H1 (cell line): ENCODE measurements at regions not wholly inside any gene's neighbourhood (a gene's known extent, or its start where the extent isn't known, plus 50 kb on each side); places are given as distances from the start of the nearest gene placed in this dataset.

Source experiments
- CTCF ChIA-PET: fragments of 300-600 bp; sonication (Branson Sonifier 250); formaldehyde crosslinking; loops from one replicate; lab custom pipeline; 2021; ENCODE audit not compliant: partially characterized antibody; lab: Charles Lee
- POLR2A ChIA-PET: fragments of 300-600 bp; sonication (Branson Sonifier 250); formaldehyde crosslinking; loops from one replicate; lab custom pipeline; 2021; ENCODE audit warnings: inconsistent platforms; ENCODE audit not compliant: partially characterized antibody; lab: Charles Lee
- DNase-seq, 2 experiments: peaks; one replicate each; pipeline versions ENCODE4 v3.0.0 to v3.0.0-alpha.2; 2010 to 2022; ENCODE audit warnings: low spot score in 2 of 2, low read depth in 1 of 2, mixed read lengths in 1 of 2
- FAIRE-seq: peaks from 2 replicates; lab custom pipeline; 2011; peaks lifted over from hg19 to GRCh38; lab: Jason Lieb, UNC
- H2AFZ ChIP-seq: 2 replicates; pipeline ENCODE4 v1.8.1; 2012; ENCODE audit warnings: low read length, inconsistent platforms
- H2AK5ac ChIP-seq: 2 replicates; pipeline ENCODE4 v1.6.1; 2013; ENCODE audit warnings: low read depth, low read length
- H2BK120ac ChIP-seq: replicated peaks from 2 replicates; pipeline ENCODE3; 2013; ENCODE audit warnings: low read depth, low read length, inconsistent platforms
- H2BK12ac ChIP-seq: 2 replicates; pipeline ENCODE4 v1.6.1; 2013; ENCODE audit warnings: low read depth, low read length
- H2BK15ac ChIP-seq: 2 replicates; pipeline ENCODE4 v1.6.1; 2013; ENCODE audit warnings: low read length
- H2BK20ac ChIP-seq: 2 replicates; pipeline ENCODE4 v1.6.1; 2013; ENCODE audit warnings: low read length
- H2BK5ac ChIP-seq: 2 replicates; pipeline ENCODE4 v1.6.1; 2013; ENCODE audit warnings: low read depth, low read length
- H3K14ac ChIP-seq: 2 replicates; pipeline ENCODE4 v1.6.1; 2013; ENCODE audit warnings: inconsistent platforms; ENCODE audit not compliant: insufficient read length
- H3K18ac ChIP-seq: 2 replicates; pipeline ENCODE4 v1.6.1; 2013; ENCODE audit warnings: low read length; ENCODE audit errors: extremely low read depth
- H3K23ac ChIP-seq: 2 replicates; pipeline ENCODE4 v1.6.1; 2013; ENCODE audit warnings: inconsistent platforms; ENCODE audit not compliant: insufficient read length
- H3K23me2 ChIP-seq: 2 replicates; pipeline ENCODE4 v1.6.1; 2013; ENCODE audit warnings: low read depth, low read length
- H3K27ac ChIP-seq: 2 replicates; pipeline ENCODE4 v1.6.1; 2011; ENCODE audit warnings: low read depth, low read length, inconsistent platforms
- H3K27me3 ChIP-seq, 4 experiments: replicated peaks in 1 of 4; 1 replicate in 1 of 4; 2 replicates in 3 of 4; pipeline versions ENCODE4 v1.6.1 to v1.8.1; 2011 to 2013; ENCODE audit warnings: low read length in 3 of 4, mild to moderate bottlenecking in 3 of 4, inconsistent platforms in 2 of 4, mixed read lengths in 2 of 4, moderate library complexity in 1 of 4; ENCODE audit not compliant: control insufficient read depth in 3 of 4, insufficient read depth in 3 of 4; ENCODE audit errors: extremely low read depth in 1 of 4
- H3K36me3 ChIP-seq, 4 experiments: 2 replicates each; pipeline versions ENCODE4 v1.6.1 to v1.8.1; 2011 to 2013; ENCODE audit warnings: mild to moderate bottlenecking in 4 of 4, low read length in 3 of 4, moderate library complexity in 2 of 4, control low read depth in 1 of 4, inconsistent platforms in 1 of 4; ENCODE audit not compliant: insufficient read depth in 4 of 4, control insufficient read depth in 2 of 4
- H3K4ac ChIP-seq: replicated peaks from 2 replicates; pipeline ENCODE3; 2013; ENCODE audit warnings: low read length, low read depth, mixed read lengths, inconsistent platforms; ENCODE audit not compliant: insufficient read length
- H3K4me1 ChIP-seq, 4 experiments: replicated peaks in 1 of 4; 1 replicate in 1 of 4; 2 replicates in 3 of 4; pipeline versions ENCODE4 v1.6.1 to v1.8.1; 2011 to 2013; ENCODE audit warnings: low read length in 3 of 4, inconsistent platforms in 2 of 4, mixed read lengths in 1 of 4; ENCODE audit not compliant: insufficient read depth in 4 of 4, control insufficient read depth in 3 of 4
- H3K4me2 ChIP-seq, 2 experiments: 2 replicates each; pipeline versions ENCODE4 v1.6.1 to v1.8.1; 2011 to 2013; ENCODE audit warnings: low read depth in 2 of 2, low read length in 2 of 2, control low read depth in 1 of 2, inconsistent platforms in 1 of 2, mild to moderate bottlenecking in 1 of 2; ENCODE audit not compliant: insufficient read depth in 1 of 2
- H3K4me3 ChIP-seq, 4 experiments: fragments of 200-600, 300-600 bp in 1 of 4; sonication (generic), shearing (Covaris generic), sonication (Bioruptor Twin) in 1 of 4; 2 replicates each; pipeline versions ENCODE4 v1.5.1 to v1.8.1; 2011 to 2016; ENCODE audit warnings: low read length in 4 of 4, low read depth in 3 of 4, control low read depth in 2 of 4, inconsistent platforms in 2 of 4, mild to moderate bottlenecking in 2 of 4, mixed read lengths in 1 of 4, moderate library complexity in 1 of 4; ENCODE audit not compliant: insufficient read depth in 2 of 4; ENCODE audit errors: extremely low read depth in 1 of 4
- H3K56ac ChIP-seq: replicated peaks from 2 replicates; pipeline ENCODE3; 2013; ENCODE audit warnings: low read depth, mild to moderate bottlenecking, mixed read lengths, low read length, inconsistent platforms; ENCODE audit not compliant: insufficient read length
- H3K79me1 ChIP-seq: 2 replicates; pipeline ENCODE4 v1.6.1; 2013; ENCODE audit warnings: low read depth, low read length, control low read depth
- H3K79me2 ChIP-seq, 2 experiments: 2 replicates each; pipeline versions ENCODE4 v1.6.1 to v1.8.1; 2012 to 2013; ENCODE audit warnings: low read length in 2 of 2, mild to moderate bottlenecking in 2 of 2, inconsistent platforms in 1 of 2; ENCODE audit not compliant: insufficient read depth in 2 of 2, control insufficient read depth in 1 of 2
- H3K9ac ChIP-seq, 4 experiments: replicated peaks in 1 of 4; 1 replicate in 1 of 4; 2 replicates in 3 of 4; pipeline versions ENCODE4 v1.6.1 to v1.8.1; 2011 to 2013; ENCODE audit warnings: low read depth in 3 of 4, low read length in 3 of 4, control low read depth in 2 of 4, mild to moderate bottlenecking in 2 of 4, moderate library complexity in 2 of 4, inconsistent platforms in 1 of 4; ENCODE audit errors: extremely low read depth in 1 of 4
- H3K9me3 ChIP-seq, 2 experiments: 2 replicates each; pipeline versions ENCODE4 v1.6.1 to v1.8.1; 2012 to 2013; ENCODE audit warnings: mild to moderate bottlenecking in 2 of 2, moderate library complexity in 2 of 2, control low read depth in 1 of 2, inconsistent platforms in 1 of 2, low read depth in 1 of 2, low read length in 1 of 2, mixed read lengths in 1 of 2; ENCODE audit not compliant: insufficient read depth in 2 of 2
- H4K20me1 ChIP-seq, 2 experiments: replicated peaks in 1 of 2; 2 replicates each; pipeline versions ENCODE3 to v1.8.1; 2011 to 2013; ENCODE audit warnings: inconsistent platforms in 2 of 2, low read length in 2 of 2, mild to moderate bottlenecking in 1 of 2; ENCODE audit not compliant: insufficient read depth in 2 of 2, control insufficient read depth in 1 of 2
- H4K5ac ChIP-seq: 2 replicates; pipeline ENCODE4 v1.6.1; 2013; ENCODE audit warnings: low read length, low read depth, mixed read lengths, inconsistent platforms; ENCODE audit not compliant: insufficient read length
- H4K8ac ChIP-seq: 2 replicates; pipeline ENCODE4 v1.8.0; 2013; ENCODE audit warnings: mild to moderate bottlenecking, moderate library complexity, low read length, inconsistent platforms; ENCODE audit not compliant: insufficient read depth; ENCODE audit errors: extremely low read depth
- H4K91ac ChIP-seq: replicated peaks from 2 replicates; pipeline ENCODE3; 2013; ENCODE audit warnings: low read length, mixed read lengths, inconsistent platforms; ENCODE audit not compliant: insufficient read length
- CTBP2 ChIP-seq: IDR thresholded peaks from 2 replicates; pipeline ENCODE4 v1.7.0; 2011; ENCODE audit warnings: borderline replicate concordance, mild to moderate bottlenecking, moderate library complexity, mixed read lengths, low read length; ENCODE audit not compliant: insufficient read depth, insufficient read length
- GTF2F1 ChIP-seq: IDR thresholded peaks from 2 replicates; pipeline ENCODE4 v1.6.1; 2012; ENCODE audit warnings: low read depth, low read length, improper control_type of control experiment, borderline replicate concordance
- RAD21 ChIP-seq, 2 experiments: IDR thresholded peaks in 1 of 2; conservative IDR thresholded peaks in 1 of 2; 2 replicates each; pipeline ENCODE4 v1.6.1; 2011; ENCODE audit warnings: low read depth in 2 of 2, low read length in 2 of 2, improper control_type of control experiment in 1 of 2, inconsistent platforms in 1 of 2, mild to moderate bottlenecking in 1 of 2, moderate library complexity in 1 of 2
- SAP30 ChIP-seq: fragments of 300-600 bp; sonication (generic); IDR thresholded peaks from 2 replicates; pipeline ENCODE4 v1.7.1; 2012; ENCODE audit warnings: low read length, moderate library complexity, mild to moderate bottlenecking, inconsistent platforms; ENCODE audit not compliant: insufficient read depth, insufficient replicate concordance
- YY1 ChIP-seq: IDR thresholded peaks from 2 replicates; pipeline ENCODE4 v1.6.1; 2011; ENCODE audit warnings: low read depth, mild to moderate bottlenecking, low read length
- WGBS, 2 experiments: shearing (Covaris generic) in 1 of 2; methylation state at CpG; one replicate each; pipeline versions ENCODE4 v1.1.6 to v1.1.7; 2013 to 2015; ENCODE audit warnings: low lambda C conversion rate in 2 of 2, mixed read lengths in 2 of 2, inconsistent platforms in 1 of 2, low coverage in 1 of 2, missing lambda C conversion rate in 1 of 2; ENCODE audit not compliant: insufficient replicate concordance in 2 of 2, insufficient coverage in 1 of 2, insufficient read length in 1 of 2; ENCODE audit errors: extremely low coverage in 1 of 2, missing lambda C conversion rate in 1 of 2; 5-methylcytosine and 5-hydroxymethylcytosine counted together
- TF ChIP-seq, protein P1 (sequence below), 3 experiments: IDR thresholded peaks; 1 replicate in 2 of 3; 2 replicates in 1 of 3; pipeline versions ENCODE4 v1.5.1 to v1.6.1; 2011; ENCODE audit warnings: low read length in 3 of 3, mild to moderate bottlenecking in 3 of 3, inconsistent platforms in 2 of 3, low read depth in 1 of 3, moderate library complexity in 1 of 3; ENCODE audit not compliant: insufficient read depth in 1 of 3; ENCODE audit errors: control extremely low read depth in 1 of 3

DNA sequence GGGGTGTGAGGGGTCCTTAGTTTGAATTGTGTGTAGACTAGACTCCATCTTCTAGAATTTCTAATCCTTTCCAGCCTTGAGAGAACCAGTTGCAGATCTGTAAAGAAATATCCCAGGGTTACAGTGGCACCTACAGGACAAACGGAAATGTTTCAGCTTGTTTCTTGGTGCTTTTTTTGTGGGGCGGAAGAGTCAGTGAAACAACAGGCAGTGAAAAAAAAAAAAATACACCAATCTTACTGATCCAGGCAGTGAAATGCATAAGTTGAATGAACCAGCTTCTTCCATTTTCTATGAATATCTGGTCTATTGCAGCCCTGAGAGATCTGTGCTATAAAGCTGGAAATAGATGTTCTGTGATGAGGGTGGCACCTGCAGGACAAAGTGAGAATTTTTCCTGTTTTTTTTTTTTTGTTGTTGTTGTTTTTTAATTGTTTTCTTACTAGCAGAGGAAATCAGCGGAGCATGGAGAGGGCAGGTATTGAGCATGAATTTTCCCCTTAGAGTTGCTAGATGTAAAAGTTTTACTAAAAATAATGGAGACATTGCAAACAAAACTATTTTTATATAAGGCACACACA, 81.9 kb upstream of the DYNC1I1 start:
- FAIRE-seq (peak; percentile 86), DNase-seq (no peak)
- Histone ChIP-seq H4K5ac (no peak overlapping the region), H3K56ac (no peak overlapping the region), H3K27me3 (no peaks in the 10 kb centered on the region), H3K23me2 (no peaks in the 10 kb centered on the region), H2BK20ac (no peak overlapping the region), H3K79me1 (no peaks in the 10 kb centered on the region), H2AFZ (no peak overlapping the region), H3K9me3 (no peaks in the 10 kb centered on the region), H3K18ac (no peak overlapping the region), H3K4me3 (peak overlapping the region in 1 of 4 experiments; percentile 41; a peak in 1 of 8 replicates), H3K23ac (no peak overlapping the region), H4K20me1 (no peaks in the 10 kb centered on the region), H2BK120ac (no peak overlapping the region), H2BK12ac (no peak overlapping the region), H3K9ac (no peak overlapping the region), H2AK5ac (no peak overlapping the region), H3K4me1 (no peaks in the 10 kb centered on the region), H3K27ac (no peak overlapping the region), H2BK15ac (no peak overlapping the region), H2BK5ac (no peak overlapping the region), H4K91ac (no peak overlapping the region), H3K79me2 (no peaks in the 10 kb centered on the region), H4K8ac (no peak overlapping the region), H3K14ac (no peak overlapping the region), H3K36me3 (no peaks in the 10 kb centered on the region), H3K4ac (no peak overlapping the region), H3K4me2 (peak overlapping the region in 1 of 2 experiments; percentile 61; a peak in 2 of 4 replicates)
- ChIA-PET POLR2A (no interaction called here), CTCF (interaction anchor here (0.6 to 8.6 kb wide), 64 partner anchors 9 to 1387 kb away, joined by 3 to 482 read pairs (median 4); partner anchors contain the start of gene ASB4)
- TF ChIP-seq YY1 = no peak
- TF ChIP-seq GTF2F1 = 0 out of 2 replicates have a peak, but pooled peaks have one; percentile 15
- TF ChIP-seq, protein P1, sequence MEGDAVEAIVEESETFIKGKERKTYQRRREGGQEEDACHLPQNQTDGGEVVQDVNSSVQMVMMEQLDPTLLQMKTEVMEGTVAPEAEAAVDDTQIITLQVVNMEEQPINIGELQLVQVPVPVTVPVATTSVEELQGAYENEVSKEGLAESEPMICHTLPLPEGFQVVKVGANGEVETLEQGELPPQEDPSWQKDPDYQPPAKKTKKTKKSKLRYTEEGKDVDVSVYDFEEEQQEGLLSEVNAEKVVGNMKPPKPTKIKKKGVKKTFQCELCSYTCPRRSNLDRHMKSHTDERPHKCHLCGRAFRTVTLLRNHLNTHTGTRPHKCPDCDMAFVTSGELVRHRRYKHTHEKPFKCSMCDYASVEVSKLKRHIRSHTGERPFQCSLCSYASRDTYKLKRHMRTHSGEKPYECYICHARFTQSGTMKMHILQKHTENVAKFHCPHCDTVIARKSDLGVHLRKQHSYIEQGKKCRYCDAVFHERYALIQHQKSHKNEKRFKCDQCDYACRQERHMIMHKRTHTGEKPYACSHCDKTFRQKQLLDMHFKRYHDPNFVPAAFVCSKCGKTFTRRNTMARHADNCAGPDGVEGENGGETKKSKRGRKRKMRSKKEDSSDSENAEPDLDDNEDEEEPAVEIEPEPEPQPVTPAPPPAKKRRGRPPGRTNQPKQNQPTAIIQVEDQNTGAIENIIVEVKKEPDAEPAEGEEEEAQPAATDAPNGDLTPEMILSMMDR (IDR thresholded peaks at IDR 0.05; ENCODE audit: control extremely low read depth in 1 of 3, insufficient read depth in 1 of 3, low read depth in 1 of 3, low read length in 3 of 3) = peak in 2 of 3 experiments; percentile 42 to 53; a peak in 3 of 4 replicates
- peak; percentile 48 for TF ChIP-seq RAD21 (IDR thresholded peaks at IDR 0.05 in 1 of 2, conservative IDR thresholded peaks at IDR 0.05 in 1 of 2; ENCODE audit: low read depth in 2 of 2, low read length in 2 of 2)
- no peak for TF ChIP-seq SAP30
- no peak for TF ChIP-seq CTBP2
- 27% methylated on average over 3 of the region's 3 CpGs; no CpG with 5 or more reads in 1 of the 2 experiments for WGBS, 2 experiments
